GM21619 (cell line): ENCODE measurements at regions not wholly inside any gene's neighbourhood (a gene's known extent, or its start where the extent isn't known, plus 50 kb on each side); places are given as distances from the start of the nearest gene placed in this dataset.
"Not testable (repeated sequence)": the region's sequence is repeated elsewhere in the genome, so short reads cannot be mapped to it uniquely, and the experiment has no call there.

ENCODE experiments used
- ATAC-seq: cut with Tn5 transposase; IDR thresholded peaks from one replicate; pipeline ENCODE4 v1.9.1; 2021; ENCODE audit not compliant: unreplicated experiment

GRCh38 chr1:166488327-166488726, 321.5 kb upstream of the FAM78B start:
- no peak for ATAC-seq

GRCh38 chr1:166489356-166489669, 322.5 kb upstream of the FAM78B start:
- ATAC-seq, result no peak

GRCh38 chr1:166489670-166490436, 323.1 kb upstream of the FAM78B start:
- ATAC-seq, result peak; percentile 84

DNA sequence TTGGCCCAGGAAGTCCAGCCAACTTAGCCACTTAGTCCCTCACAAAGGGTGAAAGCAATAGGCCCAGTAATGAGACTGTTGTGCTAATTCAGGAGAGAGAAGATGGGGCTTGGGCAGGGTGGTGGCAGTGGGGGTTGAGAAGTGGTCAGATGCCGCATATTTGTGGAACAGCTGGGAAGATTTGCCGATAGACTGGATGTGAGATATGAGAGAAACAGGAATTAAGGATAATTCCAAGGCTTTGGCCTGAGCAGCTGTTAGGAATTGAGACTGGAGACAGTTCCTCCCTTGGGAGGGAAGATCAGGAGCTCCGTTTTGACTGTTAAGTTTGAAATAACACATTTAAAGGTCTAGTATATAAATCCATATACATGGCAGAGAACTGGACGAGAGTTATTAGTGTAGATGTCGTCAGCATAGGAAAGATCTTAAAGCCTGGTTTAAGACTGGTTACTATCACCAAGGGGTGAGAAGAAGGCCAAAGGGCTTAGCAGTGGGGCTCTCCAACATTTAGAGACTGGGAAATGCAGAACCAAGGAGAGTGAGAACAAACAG, 323.7 kb upstream of the FAM78B start:
- peak; percentile 61 for ATAC-seq

DNA sequence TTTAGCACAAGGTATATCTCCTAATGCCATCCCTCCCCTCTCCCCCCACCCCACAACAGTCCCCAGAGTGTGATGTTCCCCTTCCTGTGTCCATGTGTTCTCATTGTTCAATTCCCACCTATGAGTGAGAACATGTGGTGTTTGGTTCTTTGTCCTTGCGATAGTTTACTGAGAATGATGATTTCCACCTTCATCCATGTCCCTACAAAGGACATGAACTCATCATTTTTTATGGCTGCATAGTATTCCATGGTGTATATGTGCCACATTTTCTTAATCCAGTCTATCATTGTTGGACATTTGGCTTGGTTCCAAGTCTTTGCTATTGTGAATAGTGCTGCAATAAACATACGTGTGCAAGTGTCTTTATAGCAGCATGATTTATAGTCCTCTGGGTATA, 327.0 kb upstream of the FAM78B start:
- not testable (repeated sequence) for ATAC-seq

DNA sequence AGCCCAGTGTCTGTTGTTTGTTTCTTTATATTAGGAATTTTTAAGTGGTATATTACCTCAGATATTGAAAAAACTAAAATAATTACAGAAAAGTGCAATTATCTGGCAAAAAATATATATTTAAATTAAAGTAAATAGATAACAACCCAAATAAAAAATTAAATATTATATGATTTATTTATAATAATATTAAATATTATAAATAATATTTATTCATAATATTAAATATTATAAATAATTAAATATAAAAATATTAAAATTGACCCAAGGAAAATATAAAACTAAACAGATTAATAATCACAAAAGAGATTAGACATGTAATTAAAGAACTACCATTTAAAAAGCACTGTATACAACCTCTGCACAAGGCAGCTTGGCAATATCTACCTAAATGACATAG, 331.9 kb upstream of the POGK start:
- no peak for ATAC-seq

- no peak for ATAC-seq
These were observed 327.5 kb upstream of the POGK start for GRCh38 chr1:166511761-166512160.

DNA sequence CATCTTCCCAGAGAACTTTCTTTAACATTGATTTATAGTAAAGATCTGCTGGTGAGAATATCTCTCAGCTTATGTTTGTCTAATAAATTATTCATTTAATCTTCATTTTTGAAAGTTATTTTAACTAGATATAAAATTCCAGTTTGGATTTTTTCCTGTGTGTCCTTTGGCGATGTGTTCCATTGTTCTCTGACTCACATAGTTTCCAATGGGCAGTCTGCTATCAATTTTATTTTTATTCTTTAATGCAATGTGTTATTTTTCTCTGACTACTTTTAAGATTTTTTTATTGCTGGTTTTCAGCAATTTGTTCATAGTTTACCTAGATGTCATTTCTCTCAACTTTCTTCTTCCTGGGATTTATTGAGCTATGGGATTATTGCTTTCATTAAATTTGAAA, 325.2 kb upstream of the POGK start:
- no peak for ATAC-seq

DNA sequence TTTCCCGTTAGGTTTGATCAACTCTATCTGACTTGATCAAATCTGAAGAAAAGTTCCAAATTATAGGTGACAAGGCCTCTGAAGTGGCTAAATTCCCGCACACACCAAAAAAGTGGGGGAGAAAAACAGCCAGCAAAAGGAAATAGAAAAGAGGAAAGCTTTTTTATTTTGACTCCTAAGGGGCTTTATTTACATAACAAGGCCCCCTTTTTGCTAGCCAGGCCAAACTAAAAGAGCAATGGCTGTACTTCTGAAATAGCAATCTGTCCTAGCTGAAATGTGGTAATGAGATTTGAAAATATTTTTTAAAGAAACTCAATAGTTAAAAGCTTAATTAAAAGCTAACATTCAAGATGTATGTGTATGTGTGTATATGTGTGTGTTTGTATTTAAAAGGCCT, 311.5 kb upstream of the POGK start:
- no peak for ATAC-seq

DNA sequence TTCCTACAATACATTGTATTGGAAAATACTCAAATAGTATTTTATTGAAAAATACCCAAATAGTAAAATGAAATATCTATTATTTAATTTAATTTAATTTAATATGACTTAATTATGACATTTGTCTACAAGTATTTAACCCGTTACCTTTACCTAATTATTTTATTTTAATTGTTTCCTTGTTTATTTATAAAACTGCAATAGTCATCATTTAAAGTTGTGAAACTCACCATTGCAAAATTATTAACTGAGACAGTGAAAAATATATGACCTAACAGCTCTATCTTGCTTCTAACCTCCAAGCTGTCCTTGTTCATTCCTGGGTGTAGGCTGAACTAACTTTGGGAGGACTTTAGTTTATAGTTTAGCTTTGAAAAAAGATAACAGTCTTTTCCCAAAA, 300.6 kb upstream of the POGK start:
- ATAC-seq, result no peak

- no peak for ATAC-seq
These were observed 295.2 kb upstream of the POGK start for GRCh38 chr1:166544036-166544435.

GRCh38 chr1:166544561-166544960, 294.7 kb upstream of the POGK start:
- ATAC-seq, result no peak

- no peak for ATAC-seq
These were observed 286.6 kb upstream of the POGK start for GRCh38 chr1:166552706-166553105.

DNA sequence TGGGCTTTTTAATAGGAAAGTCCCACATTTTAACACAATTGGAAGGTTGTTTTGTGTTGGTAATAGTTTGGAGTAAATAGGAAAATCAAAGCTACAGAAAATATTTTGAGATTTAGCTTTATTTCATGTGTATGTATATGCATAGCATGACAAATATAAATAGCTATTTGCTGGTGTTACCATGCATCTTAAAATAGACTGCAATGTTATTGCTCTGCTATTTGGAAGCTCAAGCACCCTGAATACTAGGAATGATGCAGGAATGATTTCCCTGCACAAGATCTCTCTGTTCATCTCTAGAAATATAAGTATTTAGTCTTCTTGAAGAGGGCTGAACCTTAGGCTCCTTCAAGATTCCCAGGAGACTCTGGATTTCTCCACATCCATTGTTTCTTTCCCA, 268.3 kb upstream of the POGK start:
- no peak for ATAC-seq

DNA sequence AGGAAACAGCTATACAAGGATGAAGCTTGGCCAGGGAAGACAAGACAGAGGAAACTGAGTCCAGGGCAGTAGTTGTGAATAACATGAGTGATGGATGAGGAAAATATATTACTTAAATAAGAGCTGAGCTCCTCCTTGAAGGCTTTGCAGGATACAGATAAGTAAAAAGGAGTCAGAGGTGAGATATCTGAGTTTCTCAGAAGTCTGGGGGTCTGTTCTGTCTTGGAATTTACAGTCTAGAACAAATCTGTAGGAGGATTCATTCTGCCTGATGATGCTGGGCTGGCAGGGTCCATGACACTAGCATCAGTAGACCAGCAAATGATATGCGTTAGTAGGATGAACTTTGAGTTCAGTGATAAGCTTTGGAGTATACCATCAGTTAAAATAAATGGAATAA, 266.1 kb upstream of the POGK start:
- no peak for ATAC-seq

DNA sequence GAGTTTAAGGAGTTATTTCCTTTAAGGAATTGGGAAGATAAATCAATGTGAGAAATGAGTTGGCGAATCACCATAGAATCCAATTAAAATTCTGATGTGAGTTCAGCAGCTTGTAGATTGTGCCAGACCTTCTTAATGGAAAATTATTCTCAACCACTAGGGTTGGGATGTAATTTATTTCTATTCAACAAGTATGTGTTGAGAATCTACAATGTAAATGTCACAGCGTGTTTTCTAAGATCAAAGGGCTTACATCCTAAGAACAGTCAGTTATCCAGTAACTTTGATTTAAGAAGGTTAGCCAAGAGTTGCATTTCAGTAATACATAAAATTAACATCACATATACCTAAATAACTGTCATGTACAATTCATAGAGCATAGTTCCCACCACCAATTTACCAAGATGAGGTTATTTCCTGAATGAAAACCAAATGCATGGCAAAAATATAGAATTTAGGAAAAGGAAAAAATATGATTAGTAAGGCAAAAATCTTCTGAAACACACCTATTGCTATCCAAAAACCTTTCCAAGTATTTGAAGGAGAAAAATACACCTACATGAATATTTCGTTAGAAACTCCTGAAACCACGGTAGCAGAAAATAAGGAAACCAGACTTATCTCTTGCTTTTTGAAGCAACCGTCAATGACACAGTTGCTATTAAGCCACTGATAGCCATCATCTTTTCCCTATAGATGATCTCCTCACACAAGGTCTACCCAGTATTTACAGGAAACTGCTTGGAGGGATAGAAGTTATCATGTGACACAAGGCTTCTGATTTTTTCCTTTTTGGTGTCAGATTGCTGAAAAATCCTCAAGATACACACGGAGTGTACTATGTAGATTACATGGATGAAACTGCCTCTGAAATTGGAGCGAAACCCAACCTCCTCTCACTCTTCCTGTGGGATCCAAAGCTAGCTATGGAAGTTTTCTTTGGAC, 259.4 kb upstream of the POGK start:
- no peak for ATAC-seq

DNA sequence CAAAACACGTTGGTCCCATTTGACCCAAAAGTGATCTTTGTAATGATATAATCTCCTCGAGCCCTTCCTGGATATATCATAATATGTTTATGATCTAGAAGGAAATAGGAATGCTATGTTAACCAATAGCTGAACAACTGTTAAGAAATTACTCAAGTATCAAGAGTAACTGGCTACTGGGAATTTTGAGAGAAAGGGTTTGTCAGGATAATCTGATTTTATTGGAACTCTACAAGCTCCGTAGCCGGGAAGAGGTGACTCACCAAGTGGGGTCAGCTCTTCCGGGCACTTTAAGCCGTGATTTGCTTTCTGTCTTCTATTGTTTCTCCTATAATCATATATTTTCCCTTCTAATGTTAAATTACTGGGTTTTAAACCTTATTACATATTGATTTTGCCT, 250.5 kb upstream of the POGK start:
- no peak for ATAC-seq

DNA sequence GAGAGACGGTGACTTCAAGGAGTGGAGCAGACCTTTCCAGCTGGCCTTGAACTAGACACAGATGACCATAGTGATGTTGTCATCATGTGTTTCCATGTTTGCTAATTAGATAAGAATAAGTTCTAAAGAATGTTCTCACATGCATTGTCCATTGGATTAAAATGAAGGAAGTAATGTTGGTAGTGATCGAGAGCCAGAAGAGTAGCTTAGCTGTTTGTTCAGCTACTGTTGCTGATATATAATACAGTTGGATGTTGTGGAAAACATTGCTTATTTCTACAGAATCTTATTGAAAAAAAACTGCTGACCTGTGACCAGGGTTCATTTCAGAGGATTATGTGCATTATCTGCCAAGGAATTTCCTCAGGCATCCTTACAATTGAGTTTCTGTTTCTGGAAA, 249.1 kb upstream of the POGK start:
- ATAC-seq, result no peak

DNA sequence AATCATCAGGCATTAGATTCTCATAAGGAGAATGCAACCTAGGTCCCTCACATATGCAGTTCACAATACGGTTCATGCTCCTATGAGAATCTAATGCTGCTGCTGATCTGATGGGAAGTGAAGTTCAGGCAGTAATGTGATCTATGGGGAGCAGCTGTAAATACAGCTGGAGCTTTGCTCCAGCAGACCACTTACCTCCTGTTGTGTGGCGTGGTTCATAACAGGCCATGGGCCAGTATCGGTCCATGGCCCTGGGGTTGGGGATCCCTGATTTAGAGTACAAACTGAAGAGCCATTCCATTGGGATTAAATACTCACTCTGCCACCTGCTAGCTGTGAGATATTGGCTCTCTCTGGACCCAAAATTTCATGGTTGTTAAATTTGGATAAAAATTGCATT, 244.6 kb upstream of the POGK start:
- ATAC-seq, result no peak

GRCh38 chr1:166597516-166597915, 241.8 kb upstream of the POGK start:
- no peak for ATAC-seq

- ATAC-seq, result no peak
These were observed 238.7 kb upstream of the POGK start for GRCh38 chr1:166600574-166600973.

- no peak for ATAC-seq
These were observed 237.5 kb upstream of the POGK start for GRCh38 chr1:166601650-166602278.
